MCF 10A (cell line): ENCODE measurements at regions not wholly inside any gene's neighbourhood (a gene's known extent, or its start where the extent isn't known, plus 50 kb on each side); places are given as distances from the start of the nearest gene placed in this dataset.

ENCODE experiments used
- BruUV-seq: library from RNA; stranded (reverse); fragments of 400-500 nt; replicated peaks from 2 replicates; lab custom pipeline; 2021; lab: Mats Ljungman, UMichigan
- CTCF ChIA-PET: fragments of 300-600 bp; sonication (Branson Sonifier 250); formaldehyde crosslinking; extraction: SDS; loops from one replicate; lab custom pipeline; 2021; ENCODE audit warnings: antibody characterized with exemption, inconsistent platforms; lab: Yijun Ruan, JAX
- POLR2A ChIA-PET: fragments of 300-600, 350-650 bp; sonication (Branson Sonifier 250); formaldehyde crosslinking; extraction: SDS; loops from one replicate; lab custom pipeline; 2020; ENCODE audit warnings: antibody characterized with exemption, inconsistent platforms; lab: Yijun Ruan, JAX
- DNase-seq: peaks from one replicate; pipeline ENCODE4 v3.0.0-alpha.2; 2018; ENCODE audit not compliant: unreplicated experiment
- H3K27ac Mint-ChIP-seq: one replicate; pipeline ENCODE4 v1.8.0; 2022; ENCODE audit warnings: mild to moderate bottlenecking, low read depth, mixed read lengths; ENCODE audit not compliant: unreplicated experiment
- H3K27me3 Mint-ChIP-seq: one replicate; pipeline ENCODE4 v1.8.0; 2022; ENCODE audit warnings: mixed read lengths; ENCODE audit not compliant: insufficient read depth, unreplicated experiment
- H3K36me3 Mint-ChIP-seq: one replicate; pipeline ENCODE4 v1.8.0; 2022; ENCODE audit warnings: mild to moderate bottlenecking, moderate library complexity, mixed read lengths; ENCODE audit not compliant: insufficient read depth, unreplicated experiment
- H3K4me1 Mint-ChIP-seq: one replicate; pipeline ENCODE4 v1.8.0; 2022; ENCODE audit warnings: mixed read lengths; ENCODE audit not compliant: insufficient read depth, unreplicated experiment
- H3K4me3 Mint-ChIP-seq: one replicate; pipeline ENCODE4 v1.8.0; 2022; ENCODE audit warnings: mild to moderate bottlenecking, moderate library complexity, mixed read lengths; ENCODE audit not compliant: unreplicated experiment
- H3K9me3 Mint-ChIP-seq: one replicate; pipeline ENCODE4 v1.8.0; 2022; ENCODE audit warnings: mixed read lengths; ENCODE audit not compliant: unreplicated experiment
- CTCF ChIP-seq: fragments of 200-600 bp; IDR thresholded peaks from one replicate; pipeline ENCODE4 v1.8.0; 2022; ENCODE audit warnings: antibody characterized with exemption, mild to moderate bottlenecking; ENCODE audit not compliant: unreplicated experiment
- intact Hi-C: fragments of 100-400 bp; cut with micrococcal nuclease; formaldehyde crosslinking; loops from 2 replicates; pipeline ENCODE4 v1.14.1; 2022

GRCh38 chr10:61600399-61600798 is 62.3 kb upstream of the CABCOCO1 start:
- ChIA-PET CTCF (interaction anchor here (0.6 to 1.2 kb wide), 4 partner anchors 14 to 693 kb away, joined by 3 to 4 read pairs (median 3); no protein-coding TSS in a partner anchor), POLR2A (no interaction called here)
- Mint-ChIP-seq H3K4me1 (no peaks in the 10 kb centered on the region), H3K27me3 (no peaks in the 10 kb centered on the region), H3K27ac (no peak overlapping the region), H3K36me3 (no peaks in the 10 kb centered on the region), H3K9me3 (no peaks in the 10 kb centered on the region), H3K4me3 (no peak overlapping the region)
- BruUV-seq: no TSS peak
- no peak for TF ChIP-seq CTCF
- no peak for DNase-seq
- intact Hi-C loops: no loop called here

- no peak for TF ChIP-seq CTCF
- H3K27ac Mint-ChIP-seq: no peak overlapping the region
- no peaks in the 10 kb centered on the region for H3K9me3 Mint-ChIP-seq
- POLR2A ChIA-PET: interaction anchor here (0.6 kb wide), 1 partner anchor 216 kb away, joined by 5 read pairs; no protein-coding TSS in a partner anchor
- no peak for DNase-seq
- H3K36me3 Mint-ChIP-seq: no peaks in the 10 kb centered on the region
- CTCF ChIA-PET: interaction anchor here (0.6 to 1.4 kb wide), 2 partner anchors 11 to 38 kb away, joined by 3 to 5 read pairs; no protein-coding TSS in a partner anchor
- H3K27me3 Mint-ChIP-seq: no peaks in the 10 kb centered on the region
- H3K4me3 Mint-ChIP-seq: no peak overlapping the region
- intact Hi-C loops: no loop called here
- no peaks in the 10 kb centered on the region for H3K4me1 Mint-ChIP-seq
- no TSS peak for BruUV-seq
Measured at GRCh38 chr10:61594430-61594829, 68.3 kb upstream of the CABCOCO1 start.

- no peak overlapping the region for H3K4me3 Mint-ChIP-seq
- no peaks in the 10 kb centered on the region for H3K4me1 Mint-ChIP-seq
- no peaks in the 10 kb centered on the region for H3K9me3 Mint-ChIP-seq
- H3K36me3 Mint-ChIP-seq: no peaks in the 10 kb centered on the region
- DNase-seq: peak; percentile 51
- CTCF ChIA-PET: interaction anchor here (1.5 kb wide), 1 partner anchor 114 kb away, joined by 3 read pairs; no protein-coding TSS in a partner anchor
- peak; percentile 31 for TF ChIP-seq CTCF
- BruUV-seq: no TSS peak
- no peak overlapping the region for H3K27ac Mint-ChIP-seq
- intact Hi-C loops: no loop called here
- H3K27me3 Mint-ChIP-seq: no peaks in the 10 kb centered on the region
- POLR2A ChIA-PET: no interaction called here
Measured at GRCh38 chr10:61592581-61592980, 70.1 kb upstream of the CABCOCO1 start.

- Mint-ChIP-seq H3K36me3 (no peaks in the 10 kb centered on the region), H3K9me3 (no peaks in the 10 kb centered on the region), H3K27me3 (no peaks in the 10 kb centered on the region), H3K4me1 (no peaks in the 10 kb centered on the region), H3K27ac (no peak overlapping the region), H3K4me3 (no peak overlapping the region)
- intact Hi-C loops: no loop called here
- no peak for DNase-seq
- BruUV-seq: no TSS peak
- ChIA-PET CTCF (interaction anchor here (0.8 kb wide), 1 partner anchor 21 kb away, joined by 3 read pairs; no protein-coding TSS in a partner anchor), POLR2A (interaction anchor here (1.3 kb wide), 1 partner anchor 18 kb away, joined by 4 read pairs; no protein-coding TSS in a partner anchor)
- no peak for TF ChIP-seq CTCF
Measured at GRCh38 chr10:61589547-61590243, 73.0 kb upstream of the CABCOCO1 start.
